ENCODE measurements at regions not wholly inside any gene's neighbourhood (a gene's known extent, or its start where the extent isn't known, plus 50 kb on each side); places are given as distances from the start of the nearest gene placed in this dataset.

DNA sequence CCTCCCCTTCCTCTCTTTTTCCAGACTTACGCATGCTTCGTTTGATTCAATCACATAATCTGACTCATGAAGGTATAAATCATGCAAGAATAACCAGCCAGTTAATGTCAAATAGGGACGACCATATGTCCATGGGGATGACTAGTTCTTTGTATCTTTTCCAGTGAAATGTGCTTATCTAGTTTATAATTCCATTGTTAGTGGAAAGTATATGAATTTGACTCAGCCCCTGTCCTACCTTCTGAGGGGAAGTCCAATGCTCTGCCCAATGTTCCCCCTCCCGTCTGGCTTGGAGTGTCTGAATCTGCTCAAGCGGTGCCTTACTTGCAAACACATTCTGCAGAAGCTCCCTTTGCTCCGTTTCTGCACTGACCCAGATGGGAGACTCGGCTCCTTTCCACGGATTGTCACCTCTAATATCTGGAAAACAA, 55.0 kb upstream of the EPHB3 start:
- H3K36me3 ChIP-seq, result no peaks in the 10 kb centered on the region
- H3K9me3 ChIP-seq, result no peaks in the 10 kb centered on the region
- H3K27me3 ChIP-seq, result no peaks in the 10 kb centered on the region
- intact Hi-C loops (cut with DNase I), result no loop called here
- TF ChIP-seq POLR2A (IDR thresholded peaks at IDR 0.05) (no peak), CTCF (IDR thresholded peaks at IDR 0.05) (no peak), EP300 (IDR thresholded peaks at IDR 0.05) (no peak)
- H3K4me1 ChIP-seq (ENCODE audit: insufficient read depth), result no peaks in the 10 kb centered on the region
- no peak for DNase-seq
- H3K4me3 ChIP-seq, result no peak overlapping the region
- WGBS, 3 donors, result 13 to 21% (median 20%) methylated on average over 8 of the region's 8 CpGs
- H3K27ac ChIP-seq, result no peak overlapping the region

DNA sequence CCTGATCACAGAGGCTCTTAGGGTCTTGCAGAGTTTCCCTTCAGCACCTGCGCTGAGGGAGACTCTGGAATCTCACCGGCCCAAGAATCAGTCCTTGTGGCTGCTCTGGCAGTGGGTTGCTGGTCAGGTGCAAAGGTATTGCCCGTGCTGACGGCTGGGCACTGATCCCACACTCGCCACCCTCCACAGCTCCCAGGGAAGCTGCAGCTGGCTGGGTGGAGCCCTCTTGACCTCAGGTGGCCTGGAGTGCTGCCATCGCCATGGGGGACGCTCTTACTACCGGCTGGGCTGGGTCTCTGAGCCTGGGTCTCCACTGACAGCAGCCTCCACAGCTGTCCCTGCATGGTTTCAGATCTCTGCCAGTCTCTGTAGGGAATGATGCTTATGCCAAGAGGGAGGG, 52.6 kb upstream of the EPHB3 start:
- peaks cover 1% of the 10 kb centered on the region for H3K4me1 ChIP-seq (ENCODE audit: insufficient read depth)
- intact Hi-C loops (cut with DNase I), result no loop called here
- H3K27ac ChIP-seq, result no peak overlapping the region
- H3K4me3 ChIP-seq, result no peak overlapping the region
- H3K36me3 ChIP-seq, result no peaks in the 10 kb centered on the region
- no peaks in the 10 kb centered on the region for H3K9me3 ChIP-seq
- no peak for TF ChIP-seq CTCF (IDR thresholded peaks at IDR 0.05)
- TF ChIP-seq POLR2A (IDR thresholded peaks at IDR 0.05), result no peak
- no peak for TF ChIP-seq EP300 (IDR thresholded peaks at IDR 0.05)
- DNase-seq, result no peak
- WGBS, 3 donors, result 79 to 92% (median 86%) methylated on average over 8 of the region's 8 CpGs
- H3K27me3 ChIP-seq, result no peaks in the 10 kb centered on the region

DNA sequence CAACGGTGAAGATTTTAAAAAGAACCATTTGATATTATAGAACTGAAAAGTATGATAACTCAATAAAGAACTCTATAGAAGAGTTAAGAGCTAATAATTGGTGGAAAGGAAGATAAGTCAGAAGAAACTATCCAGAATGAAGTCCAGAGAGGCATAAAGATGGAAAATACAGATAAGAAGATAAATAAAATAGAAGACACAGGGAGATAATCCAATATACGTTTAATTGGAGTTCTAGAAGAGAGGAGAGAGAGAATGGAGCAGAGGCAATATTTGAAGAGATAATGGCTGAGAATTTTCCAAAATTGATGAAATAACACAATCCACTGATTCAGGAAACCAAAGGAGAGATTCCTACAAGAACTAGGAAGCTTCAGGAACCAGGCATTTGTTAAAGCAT, 49.8 kb upstream of the EPHB3 start:
- 93 to 97% (median 96%) methylated on average over 2 of the region's 2 CpGs for WGBS, 3 donors

More for the DNA sequence above, 49.8 kb upstream of the EPHB3 start:
- DNase-seq, result no peak
- Histone ChIP-seq H3K27me3 (no peaks in the 10 kb centered on the region), H3K9me3 (no peaks in the 10 kb centered on the region), H3K36me3 (no peaks in the 10 kb centered on the region), H3K4me1 (ENCODE audit: insufficient read depth) (peaks cover 2% of the 10 kb centered on the region), H3K27ac (no peak overlapping the region), H3K4me3 (no peak overlapping the region)
- intact Hi-C loops (cut with DNase I), result loop anchor here (5.0 to 10.0 kb wide), 5 partner anchors 94 to 217 kb away; partner anchors contain the start of genes THPO (in 2 of the 4) and PSMD2 (in 1 of the 4)
- TF ChIP-seq EP300 (IDR thresholded peaks at IDR 0.05), result no peak

Measured in ovary (tissue), 7 donors.